GM19463 (cell line): ENCODE measurements at regions not wholly inside any gene's neighbourhood (a gene's known extent, or its start where the extent isn't known, plus 50 kb on each side); places are given as distances from the start of the nearest gene placed in this dataset.

ENCODE experiments used
- ATAC-seq: cut with Tn5 transposase; IDR thresholded peaks from one replicate; pipeline ENCODE4 v1.9.1; 2021; ENCODE audit warnings: mild to moderate bottlenecking, moderate library complexity; ENCODE audit not compliant: unreplicated experiment

DNA sequence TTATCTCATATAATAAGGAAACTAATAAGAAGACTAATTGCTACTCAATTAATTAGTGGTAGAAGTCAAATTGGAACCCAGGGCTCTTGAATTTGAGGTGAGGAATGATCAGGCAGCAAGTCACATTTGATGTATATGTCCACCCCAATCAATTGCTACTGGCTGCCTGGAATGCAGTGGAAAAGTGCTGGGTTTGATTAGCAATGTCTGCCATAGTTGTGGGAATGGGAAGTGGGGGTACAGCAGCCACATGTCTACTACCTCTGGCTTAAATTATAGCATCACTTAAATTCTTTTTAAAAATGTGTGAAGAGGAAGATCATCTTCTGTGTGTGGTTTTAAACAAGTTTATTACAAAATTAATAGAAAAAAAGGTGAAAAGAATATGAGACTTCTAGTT lies 50.8 kb upstream of the NAV2 start:
- ATAC-seq: no peak

DNA sequence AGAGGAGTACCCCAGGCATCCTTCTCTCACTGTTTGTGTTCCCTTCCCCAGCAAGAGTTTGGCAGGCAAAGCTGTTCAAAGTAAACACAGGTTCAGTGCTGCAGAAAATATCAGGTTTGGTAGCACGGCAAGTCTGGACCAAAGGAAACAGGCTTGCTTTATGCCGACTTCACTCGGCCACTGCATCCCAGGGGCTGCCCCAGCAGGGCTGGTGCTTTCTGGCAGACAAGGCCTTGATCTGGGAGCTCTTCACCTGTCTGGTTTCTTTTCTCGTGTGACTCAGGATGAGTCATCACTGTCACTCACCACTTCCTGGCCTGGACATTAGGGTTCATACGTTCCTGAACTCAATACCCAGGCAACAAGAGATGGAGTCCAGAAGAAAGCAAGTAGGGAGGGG lies 52.6 kb upstream of the NAV2 start:
- ATAC-seq: peak; percentile 100

- ATAC-seq: no peak
These were observed 53.1 kb upstream of the NAV2 start for GRCh38 chr11:19659529-19659928.

DNA sequence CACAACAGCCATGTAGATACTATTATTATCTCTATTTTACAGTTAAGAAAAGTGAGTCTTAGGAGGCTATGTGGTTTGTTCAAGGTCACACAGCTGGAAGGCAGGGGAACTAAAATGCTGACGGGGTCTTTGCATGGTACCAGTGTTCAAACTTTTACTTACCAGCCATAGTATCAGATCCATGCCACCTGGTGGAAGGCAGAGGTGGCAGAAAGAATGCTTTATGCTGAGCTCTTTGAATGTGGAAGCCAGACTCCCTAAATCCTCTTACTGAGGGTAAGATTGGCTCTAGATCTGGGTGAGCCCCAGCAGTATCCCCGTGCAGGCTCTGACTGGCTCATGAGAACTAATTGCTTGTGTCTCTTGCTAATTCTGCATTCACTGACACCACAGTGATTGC lies 54.3 kb upstream of the NAV2 start:
- ATAC-seq: no peak

- no peak for ATAC-seq
These were observed 56.5 kb upstream of the NAV2 start for GRCh38 chr11:19656140-19656541.

DNA sequence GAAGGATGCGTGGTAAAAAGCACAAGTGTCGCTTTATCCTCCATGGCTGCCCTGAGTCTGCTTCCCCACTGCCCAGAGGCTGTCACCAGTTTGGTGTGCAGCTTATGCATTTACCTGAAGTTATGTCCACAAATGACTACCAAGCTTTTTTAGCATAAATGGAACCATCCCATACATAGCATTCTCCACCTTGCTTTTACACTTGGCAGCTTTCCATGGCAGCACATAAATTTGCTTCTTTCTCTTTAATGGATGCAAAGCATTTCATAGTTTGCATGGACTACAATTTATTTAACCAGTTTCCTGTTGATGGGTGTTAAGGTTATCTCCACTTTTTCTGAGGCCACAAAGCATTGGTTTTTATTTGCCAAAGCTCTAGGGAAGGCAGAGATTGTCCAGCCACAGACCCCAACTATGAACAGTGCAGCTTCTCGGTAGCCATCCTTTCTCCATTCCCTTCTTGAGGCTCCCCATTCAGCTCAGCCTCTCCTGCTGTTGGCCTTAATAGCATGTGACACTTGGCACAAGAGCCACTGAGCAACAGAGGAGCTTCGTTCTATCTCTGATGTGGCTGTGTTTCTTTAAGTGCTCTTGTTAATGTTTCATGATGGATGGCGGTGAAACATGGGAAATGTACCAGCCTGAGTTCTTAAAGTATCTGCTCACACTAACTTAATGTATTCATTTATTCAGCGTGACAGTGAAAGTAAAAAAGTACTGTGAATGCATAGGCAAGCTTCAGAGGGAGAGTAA lies 59.8 kb upstream of the NAV2 start:
- no peak for ATAC-seq

DNA sequence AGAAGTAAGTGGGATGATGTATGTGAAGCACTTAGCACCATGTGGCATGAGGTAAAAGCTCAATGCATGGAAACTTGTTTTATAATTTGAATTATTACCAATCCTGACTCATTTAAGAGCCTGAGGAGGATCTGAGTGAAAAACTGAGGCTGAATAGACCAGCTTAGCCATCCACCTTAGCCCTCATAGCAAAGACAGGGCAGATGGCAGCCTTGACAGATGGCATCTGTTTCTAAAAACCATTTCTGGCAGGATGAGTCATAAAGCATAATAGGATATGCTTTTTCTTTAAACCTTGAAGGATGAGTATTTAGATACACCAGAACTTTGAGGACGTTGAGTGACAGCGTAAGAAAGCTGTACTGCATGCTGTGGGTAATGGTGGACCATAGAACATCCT lies 61.0 kb upstream of the NAV2 start:
- no peak for ATAC-seq

GRCh38 chr11:19651028-19651427 lies 61.6 kb upstream of the NAV2 start:
- ATAC-seq: no peak

GRCh38 chr11:19650467-19650866 lies 62.2 kb upstream of the NAV2 start:
- ATAC-seq: no peak

DNA sequence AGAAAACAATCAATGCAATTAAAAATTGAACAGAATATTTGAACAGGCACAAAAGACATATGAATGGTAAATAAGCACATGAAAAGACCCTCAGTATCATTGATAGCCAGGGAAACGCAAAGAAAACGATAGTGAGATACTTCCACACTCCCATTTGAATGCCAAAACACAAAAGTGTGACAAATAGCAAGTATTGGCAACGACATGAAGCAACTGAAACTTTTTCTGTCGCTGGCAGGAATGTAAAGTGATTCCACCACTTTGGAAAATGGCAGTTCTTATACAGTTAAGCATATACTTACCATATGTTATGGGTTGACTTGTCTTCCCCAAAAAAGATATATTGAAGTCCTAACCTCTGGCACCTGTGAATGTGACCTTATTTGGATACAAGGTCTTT lies 62.9 kb upstream of the NAV2 start:
- ATAC-seq: no peak

DNA sequence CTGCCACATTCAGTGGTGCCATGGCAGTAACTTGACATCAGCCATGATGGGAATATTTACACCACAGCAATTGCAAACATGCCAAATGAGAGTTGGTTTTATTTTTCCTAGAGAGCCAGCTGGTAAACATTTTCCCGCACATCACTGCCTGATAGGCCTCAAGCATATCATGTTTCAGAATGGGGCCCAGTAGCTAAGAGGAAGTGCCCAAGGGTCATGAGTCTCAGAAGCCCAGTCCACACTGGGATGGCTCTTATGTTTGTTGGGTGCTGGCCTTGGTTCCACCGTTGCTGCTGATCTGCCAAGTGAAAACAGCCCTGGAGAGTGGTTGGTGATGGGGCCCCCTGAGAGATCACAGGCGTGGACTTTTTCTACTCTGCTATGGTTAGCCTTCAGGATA lies 64.3 kb upstream of the NAV2 start:
- ATAC-seq: no peak

GRCh38 chr11:19647816-19648215 lies 64.8 kb upstream of the NAV2 start:
- ATAC-seq: no peak

DNA sequence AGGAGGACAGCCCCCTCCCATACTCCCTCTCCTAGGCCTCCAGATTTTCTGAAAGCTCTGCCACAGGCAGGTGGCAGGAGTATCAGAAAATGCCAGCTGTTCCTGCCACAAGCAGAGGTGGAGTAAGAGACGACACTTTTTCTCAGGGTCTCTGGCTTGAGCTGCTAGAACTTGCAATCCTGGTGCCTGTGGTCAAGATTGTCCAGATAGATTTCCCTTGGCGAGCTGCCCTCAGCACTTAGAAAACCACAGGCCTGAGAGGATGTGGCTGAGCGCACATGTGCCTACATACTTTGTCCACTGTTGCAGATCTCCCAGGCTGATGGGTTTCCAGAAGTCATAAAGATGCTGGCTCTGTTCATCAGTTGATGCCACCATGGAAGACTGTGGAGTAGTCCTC lies 65.7 kb upstream of the NAV2 start:
- no peak for ATAC-seq

- ATAC-seq: no peak
These were observed 66.3 kb upstream of the NAV2 start for GRCh38 chr11:19646308-19646707.

GRCh38 chr11:19644316-19644715 lies 68.3 kb upstream of the NAV2 start:
- ATAC-seq: no peak

DNA sequence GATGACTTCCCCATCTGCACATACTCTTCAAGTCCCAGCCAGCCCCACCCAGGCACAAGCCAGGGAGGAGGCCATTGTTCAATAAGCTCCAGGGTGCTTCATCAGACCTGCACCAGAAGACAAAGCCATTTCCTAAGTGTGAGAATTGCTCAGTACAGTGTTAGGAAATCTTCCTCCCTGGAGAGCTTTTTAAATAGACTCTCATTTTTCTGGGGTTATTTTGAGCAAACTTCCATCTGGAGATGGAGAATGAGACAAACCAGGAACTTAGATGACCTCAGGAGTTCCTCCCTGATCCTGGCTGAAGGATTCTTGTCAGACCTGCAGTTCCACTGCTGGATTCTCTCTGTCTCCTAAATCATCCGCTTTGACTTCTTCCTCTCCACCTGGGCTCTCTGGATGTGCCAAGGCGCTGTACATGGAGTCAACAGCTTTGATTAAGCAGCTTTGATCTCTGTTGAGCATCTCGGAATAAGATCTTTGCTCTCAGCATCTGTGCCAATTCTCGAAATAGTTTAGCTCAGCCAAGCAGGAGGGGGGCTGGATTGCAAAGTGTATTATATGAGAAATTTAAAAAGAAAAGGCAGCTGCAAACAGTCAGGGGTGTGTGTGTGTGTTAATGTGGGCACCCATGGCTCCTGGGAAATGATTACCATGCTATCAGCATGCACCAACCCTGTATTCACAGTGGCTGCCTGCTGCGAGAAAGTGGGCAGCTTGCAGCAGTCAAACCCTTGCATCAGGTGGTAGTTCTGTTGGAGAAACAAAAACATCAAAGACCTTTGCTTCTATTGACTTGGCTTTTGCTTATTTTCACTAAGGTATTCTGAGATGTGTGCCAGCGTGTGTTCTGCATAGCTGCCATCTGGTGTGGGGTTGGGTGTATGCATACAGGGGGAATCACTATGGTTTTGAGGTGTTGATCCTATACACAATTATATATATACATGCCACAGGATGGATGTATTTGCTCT lies 70.2 kb upstream of the NAV2 start:
- ATAC-seq: no peak

DNA sequence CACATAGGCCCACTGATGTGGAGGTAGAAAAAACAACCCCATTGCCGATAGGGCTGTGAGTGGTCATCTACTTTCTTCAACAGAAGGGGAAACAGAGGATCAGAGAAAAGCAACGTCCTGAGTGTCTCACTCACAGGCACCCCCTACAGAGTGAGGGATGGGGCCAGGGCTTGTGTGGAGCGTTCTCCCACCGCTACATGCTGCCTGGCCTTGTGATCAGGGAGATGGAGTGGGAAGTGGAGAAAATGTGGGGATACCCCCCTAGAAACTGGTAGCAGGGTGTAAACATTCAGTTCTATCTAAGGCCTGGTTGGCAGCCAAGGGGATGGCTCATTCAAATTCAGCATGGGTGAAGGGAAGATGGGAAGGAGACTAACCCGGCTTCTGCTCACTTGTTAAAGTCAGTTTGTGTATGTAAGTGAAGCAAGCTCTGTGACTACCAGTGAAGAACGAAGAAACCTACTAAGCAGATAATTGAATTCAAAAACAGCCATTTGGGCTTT lies 73.0 kb upstream of the NAV2 start:
- no peak for ATAC-seq

DNA sequence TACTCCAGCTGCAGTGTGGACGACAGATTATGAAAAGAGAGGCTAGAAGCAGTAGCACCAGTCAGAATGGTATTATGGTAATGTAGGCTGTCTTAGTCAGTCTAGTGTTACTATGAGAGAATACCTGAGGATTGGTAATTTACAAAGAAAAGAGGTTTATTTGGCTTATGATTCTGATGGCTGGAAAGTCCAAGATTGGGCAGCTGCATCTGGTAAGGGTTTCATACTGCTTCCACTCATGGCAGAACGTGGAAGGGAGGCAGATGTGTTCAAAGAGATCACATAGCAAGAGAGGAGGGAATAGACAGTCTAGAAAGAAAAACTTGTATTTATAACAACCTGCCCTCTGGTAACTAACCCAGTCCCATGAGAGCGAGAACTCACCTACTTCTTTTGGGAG lies 77.3 kb upstream of the NAV2 start:
- ATAC-seq: no peak

DNA sequence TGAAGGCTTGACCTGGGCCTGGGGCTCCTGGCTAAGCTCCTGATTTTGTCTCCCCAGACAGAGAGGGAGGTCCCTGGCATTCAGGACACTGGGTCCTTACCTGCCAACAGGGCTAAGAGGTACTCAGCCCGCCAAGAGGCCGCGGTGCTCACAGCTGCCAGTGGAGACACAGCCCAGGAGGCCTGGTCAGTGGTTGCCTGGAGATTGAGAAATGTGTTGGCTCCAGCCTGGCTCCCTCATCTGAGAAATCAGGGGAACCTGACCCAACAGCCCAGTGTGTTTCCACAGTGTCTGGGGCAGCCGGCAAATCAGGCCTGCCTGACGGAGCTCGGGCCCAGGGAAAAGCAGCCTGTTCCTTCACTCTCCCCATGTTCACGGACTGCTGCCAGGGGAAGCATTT lies 79.4 kb upstream of the NAV2 start:
- ATAC-seq: no peak

DNA sequence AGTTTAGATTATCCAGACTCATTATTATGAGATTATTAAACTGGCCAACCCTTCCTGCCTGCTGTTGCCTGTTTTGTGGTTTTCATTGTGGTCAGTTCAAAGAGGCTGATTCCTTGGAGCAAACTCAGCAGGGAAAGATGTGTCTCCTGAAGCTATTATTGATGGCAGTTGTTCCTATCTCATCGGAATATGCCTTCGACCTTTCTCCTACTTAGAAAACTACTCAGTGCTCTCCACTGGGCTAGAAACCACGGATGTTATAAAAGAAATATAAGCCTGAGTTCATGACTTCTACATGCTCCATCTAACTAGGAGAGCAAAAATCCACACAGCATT lies 80.2 kb upstream of the NAV2 start:
- no peak for ATAC-seq

- ATAC-seq: no peak
These were observed 80.7 kb upstream of the NAV2 start for GRCh38 chr11:19631712-19632498.
